SK-N-SH (cell line): ENCODE measurements at regions not wholly inside any gene's neighbourhood (a gene's known extent, or its start where the extent isn't known, plus 50 kb on each side); places are given as distances from the start of the nearest gene placed in this dataset.

Experiments used
- CTCF ChIA-PET: fragments of 300-600, 350-600 bp; formaldehyde crosslinking; extraction: SDS; loops from one replicate; lab custom pipeline; 2021; lab: Yijun Ruan, JAX
- POLR2A ChIA-PET: fragments of 350-600 bp; sonication (Branson Sonifier 250); formaldehyde crosslinking; extraction: SDS; loops from one replicate; lab custom pipeline; 2020; ENCODE audit warnings: antibody characterized with exemption, inconsistent platforms; lab: Yijun Ruan, JAX
- DNase-seq: peaks from one replicate; pipeline ENCODE4 v3.0.0; 2012
- H2AFZ ChIP-seq: fragments of 200-600 bp; sonication (generic); 2 replicates; pipeline ENCODE4 v1.8.1; 2016; ENCODE audit warnings: antibody characterized with exemption, mild to moderate bottlenecking, low read depth
- H3F3A ChIP-seq: fragments of 200-600 bp; sonication (generic); replicated peaks from 2 replicates; pipeline ENCODE3; 2016; ENCODE audit warnings: antibody characterized with exemption, mild to moderate bottlenecking; ENCODE audit not compliant: insufficient read depth
- H3K27ac ChIP-seq, 2 experiments: fragments of 200-500 bp in 1 of 2; fragments of 200-600 bp in 1 of 2; sonication (Bioruptor generic) in 1 of 2; sonication (generic), shearing (Covaris generic) in 1 of 2; 2 replicates each; pipeline versions ENCODE4 v1.5.1 to v1.6.1; 2014 to 2016; ENCODE audit warnings: low read depth in 2 of 2, inconsistent platforms in 1 of 2, low read length in 1 of 2, mild to moderate bottlenecking in 1 of 2, mixed read lengths in 1 of 2
- H3K27me3 ChIP-seq: fragments of 200-600 bp; sonication (generic), shearing (Covaris generic); 2 replicates; pipeline ENCODE4 v1.6.1; 2016; ENCODE audit warnings: mixed run types; ENCODE audit not compliant: insufficient read depth
- H3K36me3 ChIP-seq, 2 experiments: fragments of 200-500 bp in 1 of 2; fragments of 200-600 bp in 1 of 2; sonication (Bioruptor generic) in 1 of 2; sonication (generic) in 1 of 2; replicated peaks in 1 of 2; 2 replicates each; pipeline versions ENCODE3 to v1.5.1; 2014 to 2016; ENCODE audit warnings: low read length in 1 of 2, mild to moderate bottlenecking in 1 of 2; ENCODE audit not compliant: insufficient read depth in 2 of 2, control insufficient read depth in 1 of 2
- H3K4me1 ChIP-seq, 2 experiments: fragments of 200-500 bp in 1 of 2; fragments of 200-600 bp in 1 of 2; sonication (Bioruptor generic) in 1 of 2; sonication (generic), shearing (Covaris generic) in 1 of 2; 2 replicates each; pipeline versions ENCODE4 v1.5.1 to v1.6.1; 2014 to 2016; ENCODE audit warnings: low read depth in 1 of 2, low read length in 1 of 2, mixed run types in 1 of 2; ENCODE audit not compliant: insufficient read depth in 2 of 2, control insufficient read depth in 1 of 2
- H3K4me2 ChIP-seq: fragments of 200-600 bp; sonication (generic), shearing (Covaris generic); 2 replicates; pipeline ENCODE4 v1.6.1; 2017; ENCODE audit warnings: mixed run types
- H3K4me3 ChIP-seq, 2 experiments: fragments of 200-500 bp in 1 of 2; fragments of 200-600 bp in 1 of 2; sonication (Bioruptor generic) in 1 of 2; sonication (generic), shearing (Covaris generic) in 1 of 2; 2 replicates each; pipeline versions ENCODE4 v1.5.1 to v1.8.1; 2014 to 2016; ENCODE audit warnings: low read depth in 2 of 2, inconsistent platforms in 1 of 2, low read length in 1 of 2, mild to moderate bottlenecking in 1 of 2, mixed read lengths in 1 of 2, moderate library complexity in 1 of 2
- H3K79me2 ChIP-seq: fragments of 200-600 bp; sonication (generic); 2 replicates; pipeline ENCODE4 v1.8.1; 2017; ENCODE audit warnings: mild to moderate bottlenecking; ENCODE audit not compliant: insufficient read depth
- H3K9ac ChIP-seq: fragments of 200-600 bp; sonication (generic); 2 replicates; pipeline ENCODE4 v1.6.1; 2017; ENCODE audit warnings: mixed run types
- H3K9me2 ChIP-seq: fragments of 200-600 bp; sonication (generic); 2 replicates; pipeline ENCODE4 v1.6.1; 2017; ENCODE audit warnings: mixed run types
- H3K9me3 ChIP-seq: fragments of 200-600 bp; sonication (generic); 2 replicates; pipeline ENCODE4 v1.6.1; 2017; ENCODE audit warnings: mixed run types, mild to moderate bottlenecking, moderate library complexity
- H4K20me1 ChIP-seq: fragments of 200-600 bp; sonication (generic); 2 replicates; pipeline ENCODE4 v1.6.1; 2017; ENCODE audit warnings: mild to moderate bottlenecking, mixed run types; ENCODE audit not compliant: insufficient read depth
- ELF1 ChIP-seq: IDR thresholded peaks from 2 replicates; pipeline ENCODE4 v1.4.0; 2012
- EP300 ChIP-seq, 2 experiments: IDR thresholded peaks; 2 replicates each; pipeline versions ENCODE4 v1.4.0 to v1.6.1; 2012; ENCODE audit warnings: borderline replicate concordance in 1 of 2, low read depth in 1 of 2, low read length in 1 of 2
- EZH2phosphoT487 ChIP-seq: fragments of 200-600 bp; sonication (generic); IDR thresholded peaks from 2 replicates; pipeline ENCODE4 v1.6.1; 2017; ENCODE audit warnings: low read depth, mixed run types, mild to moderate bottlenecking, antibody characterized with exemption, moderate library complexity, borderline replicate concordance
- FOSL2 ChIP-seq: IDR thresholded peaks from 2 replicates; pipeline ENCODE4 v1.4.0; 2012; ENCODE audit warnings: low read depth, mild to moderate bottlenecking, moderate library complexity, borderline replicate concordance
- FOXJ3 ChIP-seq: sonication (generic); formaldehyde crosslinking; IDR thresholded peaks from 2 replicates; pipeline ENCODE4 v1.5.1; 2020; ENCODE audit warnings: mild to moderate bottlenecking, missing genetic modification reagents
- GABPA ChIP-seq: IDR thresholded peaks from 2 replicates; pipeline ENCODE4 v1.4.0; 2012; ENCODE audit warnings: low read depth, mild to moderate bottlenecking
- NRF1 ChIP-seq: IDR thresholded peaks from 2 replicates; pipeline ENCODE4 v1.6.1; 2012; ENCODE audit warnings: low read depth, mild to moderate bottlenecking, low read length
- RCOR1 ChIP-seq: fragments of 150-350 bp; IDR thresholded peaks from 2 replicates; pipeline ENCODE4 v1.6.1; 2017; ENCODE audit warnings: antibody characterized with exemption, low read length
- RFX5 ChIP-seq: IDR thresholded peaks from 2 replicates; pipeline ENCODE4 v1.6.1; 2012; ENCODE audit warnings: mild to moderate bottlenecking, improper control_type of control experiment, low read length
- SMC3 ChIP-seq: IDR thresholded peaks from 2 replicates; pipeline ENCODE4 v1.6.1; 2012; ENCODE audit warnings: low read depth, low read length, improper control_type of control experiment
- TAF1 ChIP-seq: IDR thresholded peaks from 2 replicates; pipeline ENCODE4 v1.6.1; 2012; ENCODE audit warnings: low read depth, mild to moderate bottlenecking, low read length, moderate library complexity, borderline replicate concordance
- YY1 ChIP-seq: IDR thresholded peaks from 2 replicates; pipeline ENCODE4 v1.4.0; 2012; ENCODE audit warnings: low read depth, mild to moderate bottlenecking
- WGBS: methylation state at CpG from one replicate; pipeline ENCODE4 v1.1.6; 2017; ENCODE audit warnings: low lambda C conversion rate; 5-methylcytosine and 5-hydroxymethylcytosine counted together
- TF ChIP-seq, protein P1 (sequence below): fragments of 150-350 bp; IDR thresholded peaks from 2 replicates; pipeline ENCODE4 v1.6.1; 2017; ENCODE audit warnings: antibody characterized with exemption, low read length, low read depth, borderline replicate concordance
- TF ChIP-seq, protein P2 (sequence below): IDR thresholded peaks from 2 replicates; pipeline ENCODE4 v1.4.0; 2012; ENCODE audit warnings: low read depth, borderline replicate concordance
- TF ChIP-seq, protein P3 (sequence below): IDR thresholded peaks from 2 replicates; pipeline ENCODE4; 2012
- TF ChIP-seq, protein P4 (sequence below): fragments of 150-350 bp; IDR thresholded peaks from 2 replicates; pipeline ENCODE4 v1.6.1; 2016; ENCODE audit warnings: mild to moderate bottlenecking, low read depth, low read length

DNA sequence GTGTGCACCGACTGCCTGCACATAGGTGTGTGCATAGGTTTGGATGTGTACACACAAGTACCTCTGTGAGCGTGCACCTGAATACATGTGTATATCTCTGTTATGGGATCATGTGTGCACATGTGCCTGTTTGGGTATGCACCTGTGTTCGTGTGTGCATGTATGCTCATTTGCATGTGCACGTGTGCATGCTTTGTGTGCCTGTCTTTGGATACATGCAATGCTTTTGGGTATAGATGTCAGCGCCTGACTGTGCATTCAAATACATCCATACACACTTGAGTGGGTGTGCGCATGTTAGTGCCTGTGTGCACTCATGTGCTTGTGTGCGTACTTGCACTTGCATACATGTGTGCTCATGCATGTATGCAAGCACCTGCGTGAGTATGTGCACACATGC, 258.1 kb downstream of the IRX2 start:
- no peak for DNase-seq
- CTCF ChIA-PET, result no interaction called here
- no peaks in the 10 kb centered on the region for H3K79me2 ChIP-seq
- no peak overlapping the region for H3K27ac ChIP-seq
- H3K9me3 ChIP-seq, result no peaks in the 10 kb centered on the region
- H3K4me2 ChIP-seq, result no peak overlapping the region
- no peaks in the 10 kb centered on the region for H3K36me3 ChIP-seq
- no peaks in the 10 kb centered on the region for H3K9me2 ChIP-seq
- no peak overlapping the region for H3K4me3 ChIP-seq
- no peaks in the 10 kb centered on the region for H3F3A ChIP-seq
- peaks cover 6% of the 10 kb centered on the region; the same call in 1 of the 2 replicates for H3K27me3 ChIP-seq
- POLR2A ChIA-PET, result no interaction called here
- TF ChIP-seq, protein P1, sequence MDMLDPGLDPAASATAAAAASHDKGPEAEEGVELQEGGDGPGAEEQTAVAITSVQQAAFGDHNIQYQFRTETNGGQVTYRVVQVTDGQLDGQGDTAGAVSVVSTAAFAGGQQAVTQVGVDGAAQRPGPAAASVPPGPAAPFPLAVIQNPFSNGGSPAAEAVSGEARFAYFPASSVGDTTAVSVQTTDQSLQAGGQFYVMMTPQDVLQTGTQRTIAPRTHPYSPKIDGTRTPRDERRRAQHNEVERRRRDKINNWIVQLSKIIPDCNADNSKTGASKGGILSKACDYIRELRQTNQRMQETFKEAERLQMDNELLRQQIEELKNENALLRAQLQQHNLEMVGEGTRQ, result no peak
- no peak for TF ChIP-seq ELF1
- TF ChIP-seq TAF1, result no peak
- no peak for TF ChIP-seq SMC3
- TF ChIP-seq FOSL2, result no peak
- no peak for TF ChIP-seq GABPA
- TF ChIP-seq EP300 (IDR thresholded peaks at IDR 0.05; ENCODE audit: borderline replicate concordance in 1 of 2, low read depth in 1 of 2, low read length in 1 of 2), result no peak
- no peaks in the 10 kb centered on the region for H3K4me1 ChIP-seq
- H3K9ac ChIP-seq, result no peak overlapping the region
- H4K20me1 ChIP-seq, result no peaks in the 10 kb centered on the region
- WGBS, result 6% methylated on average over 7 of the region's 8 CpGs
- no peak overlapping the region for H2AFZ ChIP-seq

DNA sequence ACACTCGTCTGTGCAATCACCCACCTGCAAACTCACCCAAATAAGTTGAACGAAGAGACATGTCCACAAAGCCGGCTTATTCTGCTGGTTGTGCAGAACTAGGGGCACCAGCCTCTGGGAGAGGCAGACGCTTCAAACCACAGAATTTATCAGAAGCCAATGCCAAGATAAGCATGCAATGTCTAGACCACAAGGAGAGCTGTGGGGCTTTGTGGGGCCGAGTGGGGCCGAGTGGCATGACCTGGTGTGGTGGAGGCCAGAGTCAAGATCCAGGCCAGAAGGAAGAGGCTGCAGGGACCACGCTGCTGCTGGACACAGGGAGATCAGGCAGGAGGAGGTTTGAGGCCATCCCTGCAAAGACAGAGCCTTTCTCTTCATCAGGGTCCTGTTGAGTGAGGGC, 259.0 kb downstream of the IRX2 start:
- no peaks in the 10 kb centered on the region for H3K36me3 ChIP-seq
- no peaks in the 10 kb centered on the region for H3K9me3 ChIP-seq
- H3K4me3 ChIP-seq, result no peak overlapping the region
- H4K20me1 ChIP-seq, result no peaks in the 10 kb centered on the region
- peaks cover 6% of the 10 kb centered on the region; the same call in 1 of the 2 replicates for H3K27me3 ChIP-seq
- no peak for DNase-seq
- H3K79me2 ChIP-seq, result no peaks in the 10 kb centered on the region
- no peak overlapping the region for H3K27ac ChIP-seq
- 0% methylated on average over 5 of the region's 7 CpGs for WGBS
- no peak overlapping the region for H3K4me2 ChIP-seq
- ChIA-PET POLR2A (no interaction called here), CTCF (no interaction called here)
- no peaks in the 10 kb centered on the region for H3K4me1 ChIP-seq
- TF ChIP-seq FOXJ3 (CRISPR knock-in tag) (no peak), RFX5 (no peak), FOSL2 (no peak), TAF1 (no peak)
- H2AFZ ChIP-seq, result no peak overlapping the region
- H3F3A ChIP-seq, result no peaks in the 10 kb centered on the region
- no peak overlapping the region for H3K9ac ChIP-seq
- no peaks in the 10 kb centered on the region for H3K9me2 ChIP-seq

DNA sequence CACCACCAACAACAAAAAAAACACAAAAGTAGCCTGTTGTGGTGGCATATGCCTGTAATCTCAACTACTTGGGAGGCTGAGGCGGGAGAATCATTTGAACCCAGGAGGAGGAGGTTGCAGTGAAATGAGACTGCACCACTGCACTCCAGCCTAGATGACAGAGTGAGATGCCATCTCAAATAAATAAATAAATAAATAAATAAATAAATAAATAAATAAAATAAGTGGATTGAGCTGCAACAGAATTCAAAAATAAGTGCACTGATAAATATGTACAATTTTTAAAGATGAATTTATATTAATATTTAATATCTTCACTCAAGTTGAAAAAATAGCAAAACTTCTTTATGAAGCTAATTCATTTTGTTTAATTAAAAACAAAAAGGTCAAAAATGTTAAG, 259.6 kb downstream of the IRX2 start:
- no peaks in the 10 kb centered on the region for H3K36me3 ChIP-seq
- H3K9me2 ChIP-seq, result no peaks in the 10 kb centered on the region
- H3K9ac ChIP-seq, result no peak overlapping the region
- H3K27ac ChIP-seq, result no peak overlapping the region
- ChIA-PET CTCF (no interaction called here), POLR2A (no interaction called here)
- H3K79me2 ChIP-seq, result no peaks in the 10 kb centered on the region
- no peaks in the 10 kb centered on the region for H3F3A ChIP-seq
- WGBS, result 10% methylated on average over 1 of the region's 1 CpG
- H4K20me1 ChIP-seq, result no peaks in the 10 kb centered on the region
- no peak overlapping the region for H3K4me3 ChIP-seq
- TF ChIP-seq, protein P2, sequence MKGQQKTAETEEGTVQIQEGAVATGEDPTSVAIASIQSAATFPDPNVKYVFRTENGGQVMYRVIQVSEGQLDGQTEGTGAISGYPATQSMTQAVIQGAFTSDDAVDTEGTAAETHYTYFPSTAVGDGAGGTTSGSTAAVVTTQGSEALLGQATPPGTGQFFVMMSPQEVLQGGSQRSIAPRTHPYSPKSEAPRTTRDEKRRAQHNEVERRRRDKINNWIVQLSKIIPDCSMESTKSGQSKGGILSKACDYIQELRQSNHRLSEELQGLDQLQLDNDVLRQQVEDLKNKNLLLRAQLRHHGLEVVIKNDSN, result no peak
- TF ChIP-seq NRF1 (no peak), RCOR1 (no peak), YY1 (no peak), EZH2phosphoT487 (no peak)
- TF ChIP-seq, protein P3, sequence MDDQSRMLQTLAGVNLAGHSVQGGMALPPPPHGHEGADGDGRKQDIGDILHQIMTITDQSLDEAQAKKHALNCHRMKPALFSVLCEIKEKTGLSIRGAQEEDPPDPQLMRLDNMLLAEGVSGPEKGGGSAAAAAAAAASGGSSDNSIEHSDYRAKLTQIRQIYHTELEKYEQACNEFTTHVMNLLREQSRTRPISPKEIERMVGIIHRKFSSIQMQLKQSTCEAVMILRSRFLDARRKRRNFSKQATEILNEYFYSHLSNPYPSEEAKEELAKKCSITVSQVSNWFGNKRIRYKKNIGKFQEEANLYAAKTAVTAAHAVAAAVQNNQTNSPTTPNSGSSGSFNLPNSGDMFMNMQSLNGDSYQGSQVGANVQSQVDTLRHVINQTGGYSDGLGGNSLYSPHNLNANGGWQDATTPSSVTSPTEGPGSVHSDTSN, result no peak
- TF ChIP-seq, protein P4, sequence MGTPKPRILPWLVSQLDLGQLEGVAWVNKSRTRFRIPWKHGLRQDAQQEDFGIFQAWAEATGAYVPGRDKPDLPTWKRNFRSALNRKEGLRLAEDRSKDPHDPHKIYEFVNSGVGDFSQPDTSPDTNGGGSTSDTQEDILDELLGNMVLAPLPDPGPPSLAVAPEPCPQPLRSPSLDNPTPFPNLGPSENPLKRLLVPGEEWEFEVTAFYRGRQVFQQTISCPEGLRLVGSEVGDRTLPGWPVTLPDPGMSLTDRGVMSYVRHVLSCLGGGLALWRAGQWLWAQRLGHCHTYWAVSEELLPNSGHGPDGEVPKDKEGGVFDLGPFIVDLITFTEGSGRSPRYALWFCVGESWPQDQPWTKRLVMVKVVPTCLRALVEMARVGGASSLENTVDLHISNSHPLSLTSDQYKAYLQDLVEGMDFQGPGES, result no peak
- H2AFZ ChIP-seq, result no peak overlapping the region
- no peak for DNase-seq
- H3K4me2 ChIP-seq, result no peak overlapping the region
- peaks cover 2% of the 10 kb centered on the region; the same call in 1 of the 2 replicates for H3K27me3 ChIP-seq
- no peaks in the 10 kb centered on the region for H3K9me3 ChIP-seq
- no peaks in the 10 kb centered on the region for H3K4me1 ChIP-seq
